Fibroblast of skin of right biceps (primary cell): ENCODE measurements at regions not wholly inside any gene's neighbourhood (a gene's known extent, or its start where the extent isn't known, plus 50 kb on each side); places are given as distances from the start of the nearest gene placed in this dataset.
"Not testable (repeated sequence)": the region's sequence is repeated elsewhere in the genome, so short reads cannot be mapped to it uniquely, and the experiment has no call there.

Experiments used
- DNase-seq: peaks from one replicate; pipeline ENCODE4 v3.0.0-alpha.2; 2013

GRCh38 chr3:161602475-161602874 lies 105.9 kb downstream of the OTOL1 start:
- DNase-seq: peak; percentile 4

DNA sequence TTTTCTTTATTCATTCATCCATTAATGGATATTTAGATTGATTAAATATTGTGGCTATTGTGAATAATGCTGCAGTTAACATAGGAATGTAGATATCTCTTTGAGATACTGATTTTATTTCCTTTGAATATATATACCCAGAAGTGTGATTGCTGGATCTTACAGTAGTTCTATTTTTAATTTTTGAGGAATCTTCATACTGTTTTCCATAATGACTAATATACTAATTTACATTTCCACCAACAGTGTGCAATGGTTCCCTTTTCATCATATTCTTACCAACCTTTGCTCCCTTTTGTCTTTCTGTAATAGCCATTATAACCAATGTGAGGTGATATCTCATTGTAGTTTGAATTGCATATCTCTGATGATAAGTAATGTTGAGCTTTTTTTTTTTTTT lies 106.3 kb downstream of the OTOL1 start:
- no peak for DNase-seq

DNA sequence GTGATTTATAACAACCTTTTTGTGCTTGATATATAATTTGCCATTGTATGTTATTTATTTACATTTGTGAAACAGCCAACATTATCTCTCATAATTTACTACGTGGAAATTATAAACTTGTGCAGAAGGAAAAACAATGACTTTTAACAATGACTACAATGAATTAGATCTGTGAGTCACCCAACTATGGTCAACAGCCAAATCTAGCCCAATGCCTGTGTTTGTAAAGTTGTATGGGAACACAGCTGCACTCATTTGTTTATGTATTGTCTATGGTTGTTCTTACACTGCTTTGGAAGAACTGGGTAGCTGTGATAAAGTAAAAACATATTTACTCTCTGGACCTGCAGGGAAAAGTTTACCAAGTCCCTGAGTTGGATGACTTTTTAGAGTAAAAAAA lies 110.4 kb downstream of the OTOL1 start:
- no peak for DNase-seq

- DNase-seq: no peak
Measured at GRCh38 chr3:161619351-161619750, 122.7 kb downstream of the OTOL1 start.

GRCh38 chr3:161630794-161631193 lies 134.2 kb downstream of the OTOL1 start:
- DNase-seq: no peak

- DNase-seq: no peak
Measured at GRCh38 chr3:161631536-161631935, 134.9 kb downstream of the OTOL1 start.

DNA sequence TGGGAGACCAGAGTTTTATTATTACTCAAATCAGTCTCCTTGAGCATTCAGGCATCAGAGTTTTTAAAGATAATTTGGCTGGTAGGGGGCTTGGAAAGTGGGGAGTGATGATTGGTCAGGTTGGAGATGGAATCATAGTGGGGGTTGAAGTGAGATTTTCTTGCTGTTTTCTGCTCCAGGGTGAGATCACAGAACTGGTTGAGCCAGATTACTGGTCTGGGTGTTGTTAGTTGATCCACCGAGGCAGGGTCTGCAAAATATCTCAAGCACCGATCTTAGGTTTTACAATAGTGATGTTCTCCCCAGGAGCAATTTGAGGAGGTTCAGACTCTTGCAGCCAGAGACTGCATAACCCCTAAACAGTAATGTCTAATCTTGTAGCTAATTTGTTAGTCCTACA lies 141.0 kb downstream of the OTOL1 start:
- no peak for DNase-seq

DNA sequence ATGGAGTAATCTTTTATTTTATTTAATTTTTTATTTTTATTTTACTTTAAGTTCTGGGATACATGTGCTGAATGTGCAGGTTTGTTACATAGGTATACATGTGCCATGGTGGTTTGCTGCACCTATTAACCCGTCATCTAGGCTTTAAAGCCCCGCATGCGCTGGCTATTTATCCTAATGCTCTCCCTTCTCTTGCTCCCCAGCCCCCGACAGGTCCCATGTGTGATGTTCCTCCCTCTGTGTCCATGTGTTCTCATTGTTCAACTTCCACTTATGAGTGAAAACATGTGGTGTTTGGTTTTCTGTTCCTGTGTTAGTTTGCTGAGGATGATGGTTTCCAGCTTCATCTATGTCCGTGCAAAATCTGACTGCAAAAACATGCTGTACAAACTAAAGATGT lies 142.5 kb downstream of the OTOL1 start:
- not testable (repeated sequence) for DNase-seq

DNA sequence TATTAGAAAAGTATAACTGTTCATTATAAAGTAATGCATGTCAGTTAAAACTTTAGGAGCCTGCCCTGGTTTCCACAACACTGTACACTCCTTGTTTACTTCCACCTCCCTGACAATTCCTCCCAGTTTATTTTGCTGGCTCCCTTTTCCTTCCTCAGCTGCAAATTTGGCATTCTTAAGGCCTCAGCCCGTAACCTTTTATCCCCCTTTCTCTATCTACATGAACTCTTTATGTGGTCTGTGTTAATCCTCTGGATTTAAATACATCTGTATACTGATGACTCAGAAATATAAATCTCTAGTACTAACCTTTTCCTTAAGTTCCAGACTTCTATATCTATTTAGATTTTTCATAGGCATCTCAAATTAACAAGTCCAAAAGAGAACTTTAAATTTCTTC lies 143.6 kb downstream of the OTOL1 start:
- DNase-seq: no peak

GRCh38 chr3:161641287-161641686 lies 144.7 kb downstream of the OTOL1 start:
- no peak for DNase-seq

GRCh38 chr3:161644891-161645635 lies 148.5 kb downstream of the OTOL1 start:
- no peak for DNase-seq

DNA sequence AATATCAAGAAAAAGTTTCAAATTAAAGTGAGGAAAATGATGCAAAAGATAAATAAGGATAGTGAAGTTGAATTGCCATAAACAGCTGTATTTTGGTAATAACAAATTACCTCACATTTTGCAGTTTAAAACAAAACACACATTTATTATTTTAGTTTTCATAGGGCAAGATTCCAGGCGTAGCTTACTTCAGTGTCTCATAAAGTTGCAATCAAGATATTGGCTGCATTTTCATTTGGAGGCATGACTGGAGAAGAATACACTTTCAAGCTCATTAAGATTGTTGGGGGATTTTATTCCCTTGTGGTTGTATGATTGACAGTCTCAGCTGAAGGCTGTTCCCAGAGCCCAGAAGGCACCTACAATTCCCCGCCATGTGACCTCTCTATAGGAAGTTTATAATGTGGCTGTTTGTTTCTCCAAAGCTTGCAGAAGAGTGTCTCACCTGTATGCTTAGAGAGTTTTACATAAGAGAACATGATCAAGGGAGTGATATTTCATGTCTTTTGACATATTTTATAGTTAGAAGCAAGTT lies 151.4 kb downstream of the OTOL1 start:
- no peak for DNase-seq

DNA sequence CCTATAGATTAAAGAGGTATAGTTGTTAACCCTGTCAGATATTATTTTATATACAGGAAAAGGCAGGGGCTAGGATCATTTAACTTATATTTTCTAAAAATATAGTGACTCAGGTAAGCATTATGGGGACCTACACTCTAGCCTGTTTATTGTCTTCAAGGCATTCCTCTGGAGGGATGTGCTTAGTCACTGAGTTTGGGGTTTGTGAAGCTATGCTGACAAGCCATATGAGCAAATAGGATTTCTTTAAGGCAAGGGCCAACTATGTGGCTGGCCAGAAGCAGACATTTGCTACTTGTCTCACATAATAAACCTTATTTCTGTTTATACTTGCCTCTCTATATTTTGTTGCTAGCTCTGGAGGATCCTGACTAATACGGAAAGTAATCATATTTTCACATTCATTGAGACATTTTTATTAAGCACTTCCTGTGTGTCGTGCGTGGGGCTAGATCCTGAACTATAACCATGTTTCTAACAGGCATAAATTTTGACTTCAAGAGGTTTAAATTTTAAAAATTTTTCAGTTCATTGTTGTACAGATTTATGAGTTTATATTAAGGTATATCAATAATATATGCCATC lies 153.4 kb downstream of the OTOL1 start:
- peak; percentile 4 for DNase-seq

DNA sequence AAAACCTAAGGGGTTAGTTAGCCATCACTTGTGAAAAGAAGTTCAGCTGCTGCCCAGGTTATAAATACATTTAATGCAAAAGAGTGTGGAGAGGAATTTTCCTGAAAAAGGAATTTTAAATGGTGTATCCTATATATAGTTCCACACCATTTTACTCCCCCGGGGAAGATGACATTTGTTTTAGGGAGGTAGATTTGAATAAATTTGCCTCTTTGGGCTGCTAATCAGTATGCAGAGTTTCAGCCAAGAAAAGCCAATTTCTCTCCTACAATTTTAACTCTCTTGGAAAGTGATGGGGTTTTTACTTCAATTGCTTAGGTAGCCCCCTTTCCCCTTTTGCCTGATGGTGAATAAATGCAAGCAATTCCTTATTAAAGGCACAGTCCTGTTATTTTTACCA lies 161.2 kb downstream of the OTOL1 start:
- no peak for DNase-seq

DNA sequence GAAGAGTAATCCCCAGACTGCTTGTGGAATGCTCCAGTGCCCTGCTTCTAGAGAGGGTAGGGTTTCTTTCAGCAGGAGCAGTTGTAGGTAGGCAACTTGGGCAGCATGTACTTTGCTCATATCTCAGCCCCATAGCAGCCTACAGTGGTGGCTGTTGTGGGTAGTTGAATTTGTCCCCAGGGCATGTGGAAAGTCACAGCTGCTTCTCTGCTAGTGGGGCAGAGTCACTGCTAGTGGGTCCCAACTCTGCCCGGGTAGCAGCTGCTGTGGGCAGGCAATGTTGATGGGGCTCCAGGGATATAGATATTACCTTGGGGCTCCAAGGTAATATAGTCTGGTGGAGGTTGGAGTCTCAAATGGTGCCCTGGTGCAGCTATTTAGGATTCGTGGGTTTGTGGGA lies 174.5 kb downstream of the OTOL1 start:
- no peak for DNase-seq

- DNase-seq: no peak
Measured at GRCh38 chr3:161672478-161672877, 175.9 kb downstream of the OTOL1 start.

- no peak for DNase-seq
Measured at GRCh38 chr3:161673866-161674265, 177.3 kb downstream of the OTOL1 start.

- DNase-seq: no peak
Measured at GRCh38 chr3:161674402-161674801, 177.8 kb downstream of the OTOL1 start.

GRCh38 chr3:161681831-161682230 lies 185.2 kb downstream of the OTOL1 start:
- DNase-seq: not testable (repeated sequence)

DNA sequence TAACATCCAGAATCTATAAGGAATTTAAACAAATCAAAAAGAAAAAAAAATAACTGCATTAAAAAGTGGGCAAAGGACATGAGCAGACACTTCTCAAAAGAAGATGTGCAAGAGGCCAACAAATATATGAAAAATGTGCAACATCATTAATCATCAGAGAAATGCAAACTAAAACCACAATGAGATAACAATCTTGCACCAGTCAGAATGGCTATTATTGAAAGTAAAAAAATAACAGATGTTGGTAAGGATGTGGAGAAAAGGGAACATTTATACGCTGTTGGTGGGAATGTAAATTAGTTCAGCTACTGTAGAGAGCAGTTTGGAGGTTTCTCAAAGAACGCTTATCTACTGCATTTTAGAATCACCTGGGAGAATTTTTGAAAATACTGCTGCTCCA lies 186.1 kb downstream of the OTOL1 start:
- peak; percentile 0 for DNase-seq

DNA sequence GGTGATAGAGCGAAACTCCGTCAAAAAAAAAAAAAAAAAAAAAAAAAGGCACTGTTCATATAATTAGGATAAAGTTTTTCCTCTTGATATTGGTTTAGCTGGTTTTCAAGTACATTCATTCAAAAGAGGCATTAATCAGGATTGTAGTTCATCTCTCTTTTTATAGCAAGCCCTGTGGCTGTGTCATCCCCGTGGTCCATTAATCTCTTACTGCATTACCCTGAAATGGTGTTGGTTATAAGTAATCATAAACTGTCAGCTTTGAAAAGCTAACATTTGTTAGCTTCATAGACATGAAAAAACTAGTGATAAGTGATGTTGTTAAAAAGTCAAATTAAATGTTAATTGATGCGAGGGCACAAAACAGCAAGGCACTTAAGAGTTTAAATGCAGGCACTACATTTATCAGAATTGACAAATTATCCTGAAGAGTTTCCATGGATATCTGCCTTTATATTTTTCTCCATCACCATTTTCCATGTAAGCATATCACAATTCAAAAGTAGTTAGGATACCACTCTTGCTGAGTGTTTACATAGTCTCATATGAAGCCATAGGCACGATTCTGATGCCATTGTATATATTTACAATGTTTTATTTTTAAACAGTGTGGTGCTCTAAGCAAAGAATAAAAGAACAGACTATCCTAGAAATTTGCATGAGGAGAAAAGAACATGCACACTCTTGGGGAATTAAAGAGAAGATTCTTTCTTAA lies 193.1 kb downstream of the OTOL1 start:
- DNase-seq: no peak

- no peak for DNase-seq
Measured at GRCh38 chr3:161690299-161690620, 193.7 kb downstream of the OTOL1 start.

GRCh38 chr3:161691677-161692076 lies 195.1 kb downstream of the OTOL1 start:
- DNase-seq: no peak
